HG03342 (cell line): ENCODE measurements at regions not wholly inside any gene's neighbourhood (a gene's known extent, or its start where the extent isn't known, plus 50 kb on each side); places are given as distances from the start of the nearest gene placed in this dataset.
"Not testable (repeated sequence)": the region's sequence is repeated elsewhere in the genome, so short reads cannot be mapped to it uniquely, and the experiment has no call there.

Source experiments
- ATAC-seq: cut with Tn5 transposase; IDR thresholded peaks from one replicate; pipeline ENCODE4 v1.9.1; 2021; ENCODE audit warnings: mild to moderate bottlenecking, moderate library complexity; ENCODE audit not compliant: unreplicated experiment

- no peak for ATAC-seq
Observed at GRCh38 chr5:159678657-159679392, 237.5 kb upstream of the ADRA1B start.

- ATAC-seq, result no peak
Observed at GRCh38 chr5:159680095-159680494, 236.2 kb upstream of the ADRA1B start.

- no peak for ATAC-seq
Observed at GRCh38 chr5:159681661-159682060, 234.6 kb upstream of the ADRA1B start.

GRCh38 chr5:159682623-159683022 is 233.7 kb upstream of the ADRA1B start:
- ATAC-seq, result no peak

GRCh38 chr5:159687892-159688291 is 228.4 kb upstream of the ADRA1B start:
- ATAC-seq, result not testable (repeated sequence)

GRCh38 chr5:159695741-159696294 is 220.5 kb upstream of the ADRA1B start:
- no peak for ATAC-seq

- ATAC-seq, result no peak
Observed at GRCh38 chr5:159697530-159697929, 218.8 kb upstream of the ADRA1B start.

GRCh38 chr5:159698322-159698721 is 218.0 kb upstream of the ADRA1B start:
- no peak for ATAC-seq

- no peak for ATAC-seq
Observed at GRCh38 chr5:159700016-159700415, 216.3 kb upstream of the ADRA1B start.

GRCh38 chr5:159702301-159702700 is 214.0 kb upstream of the ADRA1B start:
- ATAC-seq, result no peak

GRCh38 chr5:159702826-159703225 is 213.5 kb upstream of the ADRA1B start:
- no peak for ATAC-seq

- no peak for ATAC-seq
Observed at GRCh38 chr5:159704160-159704559, 212.1 kb upstream of the ADRA1B start.

- ATAC-seq, result no peak
Observed at GRCh38 chr5:159705948-159706347, 210.3 kb upstream of the ADRA1B start.

- no peak for ATAC-seq
Observed at GRCh38 chr5:159708090-159708489, 208.2 kb upstream of the ADRA1B start.

- ATAC-seq, result no peak
Observed at GRCh38 chr5:159712672-159713071, 203.6 kb upstream of the ADRA1B start.

GRCh38 chr5:159713254-159713653 is 203.0 kb upstream of the ADRA1B start:
- no peak for ATAC-seq

- no peak for ATAC-seq
Observed at GRCh38 chr5:159713773-159714172, 202.5 kb upstream of the ADRA1B start.

- no peak for ATAC-seq
Observed at GRCh38 chr5:159725475-159725874, 190.8 kb upstream of the ADRA1B start.

GRCh38 chr5:159727167-159727566 is 189.1 kb upstream of the ADRA1B start:
- no peak for ATAC-seq

GRCh38 chr5:159730285-159730684 is 186.0 kb upstream of the ADRA1B start:
- ATAC-seq, result no peak

- no peak for ATAC-seq
Observed at GRCh38 chr5:159732220-159732619, 184.1 kb upstream of the ADRA1B start.

GRCh38 chr5:159734366-159734765 is 181.9 kb upstream of the ADRA1B start:
- ATAC-seq, result no peak

- ATAC-seq, result no peak
Observed at GRCh38 chr5:159735036-159735435, 181.2 kb upstream of the ADRA1B start.
